ENCODE measurements at regions not wholly inside any gene's neighbourhood (a gene's known extent, or its start where the extent isn't known, plus 50 kb on each side); places are given as distances from the start of the nearest gene placed in this dataset.

GRCh38 chr12:92079054-92079385 lies 66.6 kb downstream of the BTG1 start:
- Histone ChIP-seq H3K27ac (peak overlapping the region; percentile 53), H3K27me3 (no peaks in the 10 kb centered on the region), H3K9me3 (no peaks in the 10 kb centered on the region), H3K4me3 (no peak overlapping the region), H3K4me1 (peaks cover 18% of the 10 kb centered on the region), H3K36me3 (no peaks in the 10 kb centered on the region)
- intact Hi-C loops (cut with DNase I), result no loop called here
- no peak for DNase-seq (ENCODE audit: extremely low spot score in 2 of 2)
- TF ChIP-seq POLR2AphosphoS5 (IDR thresholded peaks at IDR 0.05; ENCODE audit: insufficient read depth in 1 of 2, low read depth in 1 of 2) (no peak), POLR2A (IDR thresholded peaks at IDR 0.05) (no peak)
- TF ChIP-seq, protein P1, sequence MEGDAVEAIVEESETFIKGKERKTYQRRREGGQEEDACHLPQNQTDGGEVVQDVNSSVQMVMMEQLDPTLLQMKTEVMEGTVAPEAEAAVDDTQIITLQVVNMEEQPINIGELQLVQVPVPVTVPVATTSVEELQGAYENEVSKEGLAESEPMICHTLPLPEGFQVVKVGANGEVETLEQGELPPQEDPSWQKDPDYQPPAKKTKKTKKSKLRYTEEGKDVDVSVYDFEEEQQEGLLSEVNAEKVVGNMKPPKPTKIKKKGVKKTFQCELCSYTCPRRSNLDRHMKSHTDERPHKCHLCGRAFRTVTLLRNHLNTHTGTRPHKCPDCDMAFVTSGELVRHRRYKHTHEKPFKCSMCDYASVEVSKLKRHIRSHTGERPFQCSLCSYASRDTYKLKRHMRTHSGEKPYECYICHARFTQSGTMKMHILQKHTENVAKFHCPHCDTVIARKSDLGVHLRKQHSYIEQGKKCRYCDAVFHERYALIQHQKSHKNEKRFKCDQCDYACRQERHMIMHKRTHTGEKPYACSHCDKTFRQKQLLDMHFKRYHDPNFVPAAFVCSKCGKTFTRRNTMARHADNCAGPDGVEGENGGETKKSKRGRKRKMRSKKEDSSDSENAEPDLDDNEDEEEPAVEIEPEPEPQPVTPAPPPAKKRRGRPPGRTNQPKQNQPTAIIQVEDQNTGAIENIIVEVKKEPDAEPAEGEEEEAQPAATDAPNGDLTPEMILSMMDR (IDR thresholded peaks at IDR 0.05), result no peak

GRCh38 chr12:92078167-92079053 lies 67.2 kb downstream of the BTG1 start:
- Histone ChIP-seq H3K4me1 (peaks cover 18% of the 10 kb centered on the region), H3K27ac (peak overlapping the region; percentile 53)
- TF ChIP-seq POLR2AphosphoS5 (IDR thresholded peaks at IDR 0.05; ENCODE audit: insufficient read depth in 1 of 2, low read depth in 1 of 2), result peak in 1 of 2 donors; percentile 86
- no peak for TF ChIP-seq POLR2A (IDR thresholded peaks at IDR 0.05)

GRCh38 chr12:92077530-92077929 lies 68.1 kb downstream of the BTG1 start:
- no peaks in the 10 kb centered on the region for H3K9me3 ChIP-seq
- DNase-seq (ENCODE audit: extremely low spot score in 2 of 2), result no peak
- H3K4me3 ChIP-seq, result no peak overlapping the region
- H3K4me1 ChIP-seq, result peaks cover 18% of the 10 kb centered on the region
- no peaks in the 10 kb centered on the region for H3K36me3 ChIP-seq
- no peak for TF ChIP-seq POLR2A (IDR thresholded peaks at IDR 0.05)
- TF ChIP-seq, protein P1 (IDR thresholded peaks at IDR 0.05), result no peak
- no peak for TF ChIP-seq POLR2AphosphoS5 (IDR thresholded peaks at IDR 0.05; ENCODE audit: insufficient read depth in 1 of 2, low read depth in 1 of 2)
- no peaks in the 10 kb centered on the region for H3K27me3 ChIP-seq
- peak overlapping the region; percentile 53 for H3K27ac ChIP-seq
- intact Hi-C loops (cut with DNase I), result no loop called here

More at GRCh38 chr12:92078167-92079053, 67.2 kb downstream of the BTG1 start:
- Histone ChIP-seq H3K9me3 (no peaks in the 10 kb centered on the region), H3K4me3 (no peak overlapping the region), H3K27me3 (no peaks in the 10 kb centered on the region), H3K36me3 (no peaks in the 10 kb centered on the region)
- intact Hi-C loops (cut with DNase I), result no loop called here
- DNase-seq (ENCODE audit: extremely low spot score in 2 of 2), result no peak

DNA sequence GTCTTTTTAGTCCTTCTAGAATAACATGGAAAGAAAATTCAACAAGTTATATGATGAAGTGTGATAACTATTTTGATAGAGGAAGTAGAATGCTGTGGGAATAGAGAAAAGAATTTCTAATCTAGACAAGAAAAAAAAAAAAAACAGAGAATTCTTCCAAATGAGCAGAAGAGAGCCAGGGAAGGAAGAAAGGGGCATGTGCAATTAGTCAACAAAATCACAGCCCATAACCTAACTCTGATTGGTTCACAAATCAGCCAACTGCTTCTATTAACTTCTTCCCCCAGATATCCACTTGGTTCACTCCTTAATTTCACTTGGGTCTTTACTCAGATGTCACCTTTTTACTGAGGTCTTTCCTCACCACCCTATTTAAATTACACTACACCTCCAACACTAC lies 69.5 kb downstream of the BTG1 start:
- H3K4me3 ChIP-seq, result no peak overlapping the region
- DNase-seq (ENCODE audit: extremely low spot score in 2 of 2), result no peak
- no peaks in the 10 kb centered on the region for H3K36me3 ChIP-seq
- intact Hi-C loops (cut with DNase I), result no loop called here
- no peak overlapping the region for H3K27ac ChIP-seq
- TF ChIP-seq, protein P1 (IDR thresholded peaks at IDR 0.05), result no peak
- TF ChIP-seq POLR2AphosphoS5 (IDR thresholded peaks at IDR 0.05; ENCODE audit: insufficient read depth in 1 of 2, low read depth in 1 of 2) (no peak), POLR2A (IDR thresholded peaks at IDR 0.05) (no peak)
- no peaks in the 10 kb centered on the region for H3K9me3 ChIP-seq
- no peaks in the 10 kb centered on the region for H3K27me3 ChIP-seq
- H3K4me1 ChIP-seq, result peaks cover 18% of the 10 kb centered on the region

- no peaks in the 10 kb centered on the region for H3K9me3 ChIP-seq
- peaks cover 20% of the 10 kb centered on the region for H3K4me1 ChIP-seq
- DNase-seq (ENCODE audit: extremely low spot score in 2 of 2), result no peak
- intact Hi-C loops (cut with DNase I), result no loop called here
- no peaks in the 10 kb centered on the region for H3K27me3 ChIP-seq
- TF ChIP-seq POLR2A (IDR thresholded peaks at IDR 0.05) (no peak), POLR2AphosphoS5 (IDR thresholded peaks at IDR 0.05; ENCODE audit: insufficient read depth in 1 of 2, low read depth in 1 of 2) (no peak)
- TF ChIP-seq, protein P1 (IDR thresholded peaks at IDR 0.05), result no peak
- H3K36me3 ChIP-seq, result no peaks in the 10 kb centered on the region
- H3K4me3 ChIP-seq, result no peak overlapping the region
- no peak overlapping the region for H3K27ac ChIP-seq
These were observed 70.2 kb downstream of the BTG1 start for GRCh38 chr12:92075425-92075914.
